ENCODE measurements at regions not wholly inside any gene's neighbourhood (a gene's known extent, or its start where the extent isn't known, plus 50 kb on each side); places are given as distances from the start of the nearest gene placed in this dataset.

DNA sequence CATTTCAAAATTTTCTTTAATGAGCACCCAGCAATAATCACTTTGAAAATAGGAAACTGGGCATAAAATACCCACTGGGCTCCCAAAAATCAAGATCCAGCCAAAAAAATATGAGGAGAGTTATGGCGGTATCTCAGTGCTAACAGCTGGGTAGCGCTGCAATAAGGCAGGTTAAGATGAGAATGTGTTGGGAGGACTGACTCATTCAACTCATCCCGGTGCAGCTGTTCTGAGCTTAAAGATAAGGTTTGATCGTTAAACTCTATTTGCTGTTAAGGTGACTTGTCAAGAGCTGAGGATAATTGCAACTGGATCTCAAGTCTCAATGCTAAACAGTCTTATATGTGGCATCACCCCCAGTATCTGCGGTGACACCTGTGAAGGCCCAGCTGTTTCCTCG, 507.7 kb downstream of the EPM2A start:
- no peak for DNase-seq (ENCODE audit: low spot score)

DNA sequence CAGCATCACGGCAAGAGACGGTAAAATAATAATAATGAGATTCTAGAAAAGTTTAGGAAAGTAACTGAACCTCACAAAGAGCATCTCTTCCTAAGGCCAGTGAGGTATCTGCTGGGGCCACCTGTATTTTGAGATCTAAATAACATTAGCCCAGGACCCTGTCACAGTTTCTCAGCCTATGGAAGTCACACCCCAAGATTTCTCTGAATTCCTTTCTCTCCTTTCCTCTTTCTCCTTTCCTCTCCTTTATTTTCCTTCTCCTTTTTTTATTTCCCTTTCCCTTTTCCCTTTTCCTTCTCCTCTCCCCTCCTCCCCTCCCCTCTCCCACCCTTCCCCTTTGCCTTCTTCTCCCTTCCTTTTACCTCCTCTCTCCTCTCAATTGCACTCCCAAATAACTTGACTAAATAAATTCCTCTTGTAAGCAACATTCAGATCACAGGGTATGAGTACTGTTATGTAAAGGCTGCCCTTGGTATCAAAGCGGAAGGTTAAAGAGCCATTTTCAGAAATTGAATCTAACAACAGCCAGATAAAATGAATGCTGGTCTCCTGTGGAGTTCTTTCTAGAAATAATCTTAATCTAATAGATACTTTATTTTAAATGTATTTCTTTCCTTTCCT, 506.2 kb downstream of the EPM2A start:
- DNase-seq (ENCODE audit: low spot score), result no peak

DNA sequence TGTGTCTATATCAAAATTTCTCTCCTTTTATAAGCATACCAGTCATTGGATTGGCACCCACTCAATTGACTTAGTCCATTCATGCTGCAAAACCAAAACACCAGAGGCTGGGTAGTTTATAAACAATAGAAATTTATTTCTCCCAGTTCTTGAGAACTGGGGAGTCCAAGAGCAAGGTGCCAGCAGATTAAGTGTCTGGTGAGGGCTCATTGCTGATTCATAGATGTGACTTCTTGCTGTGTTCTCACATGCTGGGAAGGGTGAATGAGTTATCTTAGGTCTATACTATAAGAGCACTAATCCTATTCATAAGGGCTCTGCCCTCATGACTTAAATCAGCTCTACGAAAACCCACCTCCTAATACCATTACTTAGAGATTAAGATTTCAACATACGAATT, 501.4 kb downstream of the EPM2A start:
- peak; percentile 24 for DNase-seq (ENCODE audit: low spot score)

DNA sequence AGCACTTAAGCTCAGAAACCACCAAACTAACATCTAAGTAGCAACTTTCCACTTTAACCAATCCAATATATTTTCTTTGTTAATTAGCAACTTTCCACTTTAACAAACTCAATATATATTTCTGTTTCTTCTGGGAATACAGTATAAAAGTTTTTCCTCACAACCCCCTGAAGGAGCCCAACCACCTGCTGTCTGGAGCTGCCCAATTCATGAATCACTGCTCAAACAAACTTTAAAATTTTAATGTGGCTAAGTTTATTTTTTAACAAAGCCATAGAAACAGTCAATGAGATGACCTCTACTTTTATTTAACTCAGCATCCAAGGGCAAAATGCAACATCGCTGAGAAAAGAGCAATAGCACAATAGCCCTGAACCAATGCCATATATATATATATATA, 500.1 kb downstream of the EPM2A start:
- DNase-seq (ENCODE audit: low spot score), result no peak

DNA sequence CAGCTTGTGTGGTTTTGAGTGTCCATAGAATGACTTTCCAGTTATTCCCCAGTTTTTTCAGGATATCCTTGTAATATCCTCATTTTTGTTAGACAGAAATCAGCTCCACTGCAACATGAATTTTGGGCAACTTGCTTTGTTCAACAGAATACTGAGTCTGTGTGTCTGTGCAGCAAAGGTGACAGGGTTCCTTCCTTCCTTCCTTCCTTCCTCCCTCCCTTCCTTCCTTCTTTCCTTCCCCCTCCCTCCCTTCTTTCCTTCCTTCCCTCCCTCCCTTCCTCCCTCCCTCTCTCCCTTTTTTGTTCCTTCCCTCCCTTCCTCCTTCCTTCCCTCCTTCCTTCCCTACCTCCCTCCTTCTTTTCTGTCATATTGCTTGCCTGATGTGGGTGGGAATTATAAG, 496.5 kb downstream of the EPM2A start:
- DNase-seq (ENCODE audit: low spot score), result no peak

DNA sequence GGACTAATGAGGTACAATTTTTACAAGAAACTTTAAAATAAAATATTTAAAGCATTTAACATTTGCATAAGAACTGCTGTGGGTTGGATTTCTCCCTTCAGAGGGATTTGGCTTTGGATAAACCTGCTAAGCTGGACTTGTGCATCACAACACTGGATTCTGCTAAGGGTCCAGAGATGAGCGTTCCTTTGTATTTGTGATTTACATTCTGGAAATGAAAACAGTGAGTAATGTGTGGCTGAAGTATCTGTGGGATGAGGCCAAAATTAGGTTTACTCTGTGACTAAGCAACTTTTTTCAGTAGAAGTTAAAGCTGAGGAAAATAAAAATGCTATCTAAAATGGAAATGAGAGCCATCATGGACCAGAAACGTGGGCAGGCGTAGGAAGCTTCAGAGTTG, 494.3 kb downstream of the EPM2A start:
- DNase-seq (ENCODE audit: low spot score), result peak; percentile 18

DNA sequence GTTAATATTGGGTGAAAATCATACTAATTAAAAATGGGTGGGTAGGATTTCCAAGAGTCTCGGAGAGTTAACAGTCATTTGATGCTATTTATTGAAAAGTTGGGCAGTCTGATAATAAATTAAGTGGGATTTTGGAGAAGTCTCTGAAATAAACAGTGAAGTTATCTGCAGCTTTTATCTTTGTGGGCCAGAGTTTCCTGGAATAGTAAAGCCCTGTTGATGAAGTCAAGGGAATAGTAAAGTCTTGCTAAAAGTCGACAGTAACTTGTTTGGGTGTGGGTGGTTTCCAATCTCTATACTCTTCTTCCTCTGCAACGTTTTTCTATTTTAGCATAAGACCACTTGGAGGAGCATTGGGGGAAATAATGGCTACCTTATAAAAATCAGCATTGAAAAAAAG, 493.6 kb downstream of the EPM2A start:
- DNase-seq (ENCODE audit: low spot score), result peak; percentile 52

DNA sequence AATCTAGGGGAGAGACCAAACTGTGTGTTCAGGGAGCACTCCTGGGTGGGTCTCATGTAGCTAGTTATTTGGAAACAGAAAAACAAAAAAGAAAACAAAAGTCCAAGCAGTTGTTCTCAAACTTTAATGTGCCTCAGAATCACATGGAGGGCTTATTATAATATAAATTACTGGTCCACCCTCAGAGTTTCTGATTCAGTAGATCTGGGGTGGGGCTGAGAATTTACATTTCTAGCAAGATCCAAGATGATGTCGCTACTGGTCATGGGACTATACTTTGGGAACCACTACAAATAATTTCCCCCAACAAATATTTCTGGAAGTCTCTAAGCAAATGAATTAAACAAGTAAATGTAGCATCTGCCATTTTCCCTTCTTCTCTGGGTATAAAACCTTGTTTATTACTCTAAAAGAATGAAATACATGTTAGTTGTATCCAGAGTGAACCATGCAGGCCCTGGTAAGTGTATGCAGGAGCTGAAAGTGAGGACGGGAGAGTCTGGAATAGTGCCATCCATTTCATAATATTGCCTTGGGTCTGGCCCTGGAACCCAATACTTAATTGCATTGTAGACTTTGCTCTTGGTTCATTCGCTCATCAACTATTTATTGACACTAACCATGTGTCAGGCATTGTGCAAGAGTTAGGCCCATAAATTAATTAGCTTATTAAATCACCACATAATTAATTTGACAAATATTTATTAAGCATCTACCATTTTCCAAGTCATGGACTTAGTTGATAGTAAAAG, 490.8 kb downstream of the EPM2A start:
- DNase-seq (ENCODE audit: low spot score), result no peak

DNA sequence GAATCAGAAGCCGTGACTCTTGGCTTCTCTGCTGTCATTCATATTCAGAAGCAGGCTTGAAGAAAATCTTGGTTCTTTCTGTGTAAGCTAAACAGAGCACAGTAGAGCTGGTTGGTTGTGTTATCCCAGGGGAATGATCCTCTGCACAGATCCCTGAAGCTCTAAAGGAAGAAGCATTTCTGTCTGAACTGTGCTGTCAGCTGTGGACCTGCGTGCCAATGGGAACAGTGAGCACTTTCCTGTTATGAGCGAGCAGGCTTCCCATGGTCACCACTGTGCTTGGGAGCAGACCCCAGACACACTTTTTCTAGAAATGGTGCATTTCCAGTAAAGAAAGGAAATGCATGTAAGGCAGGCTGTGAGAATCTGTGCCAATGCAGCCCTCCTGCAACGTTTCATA, 490.2 kb downstream of the EPM2A start:
- DNase-seq (ENCODE audit: low spot score), result peak; percentile 74

DNA sequence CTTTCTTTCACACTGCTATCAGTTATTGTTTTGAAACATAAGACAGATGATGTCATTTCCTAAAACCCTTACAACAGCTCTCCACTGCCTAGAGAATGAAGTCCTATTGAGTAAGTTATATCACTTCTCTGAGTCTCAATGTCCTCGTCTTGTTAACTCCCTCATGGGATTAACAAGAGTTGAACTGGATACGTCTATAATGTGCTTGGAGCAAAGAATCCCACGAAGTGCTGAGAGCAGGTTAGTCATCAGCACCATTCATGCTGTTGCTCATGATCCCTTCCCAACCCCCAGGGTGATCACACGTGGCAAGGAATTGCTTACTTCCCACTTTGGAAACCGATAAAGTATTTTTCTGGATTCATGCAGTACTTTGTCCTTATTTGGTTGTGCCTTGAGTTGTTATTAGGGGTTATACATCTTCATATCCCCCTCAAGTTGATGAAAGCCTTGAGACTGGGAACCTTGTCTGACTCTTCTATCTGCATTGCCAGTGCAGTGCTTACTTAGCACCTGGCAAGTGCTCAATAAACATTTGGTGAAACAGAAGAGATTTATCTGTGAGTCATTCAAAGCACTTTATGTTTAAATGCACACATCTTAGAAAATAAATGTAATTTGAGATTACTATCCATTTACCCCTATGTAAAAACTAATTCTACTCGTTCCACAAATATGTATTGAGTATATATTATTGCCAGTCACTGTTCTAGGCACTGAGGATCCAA, 487.5 kb downstream of the EPM2A start:
- DNase-seq (ENCODE audit: low spot score), result peak; percentile 15

DNA sequence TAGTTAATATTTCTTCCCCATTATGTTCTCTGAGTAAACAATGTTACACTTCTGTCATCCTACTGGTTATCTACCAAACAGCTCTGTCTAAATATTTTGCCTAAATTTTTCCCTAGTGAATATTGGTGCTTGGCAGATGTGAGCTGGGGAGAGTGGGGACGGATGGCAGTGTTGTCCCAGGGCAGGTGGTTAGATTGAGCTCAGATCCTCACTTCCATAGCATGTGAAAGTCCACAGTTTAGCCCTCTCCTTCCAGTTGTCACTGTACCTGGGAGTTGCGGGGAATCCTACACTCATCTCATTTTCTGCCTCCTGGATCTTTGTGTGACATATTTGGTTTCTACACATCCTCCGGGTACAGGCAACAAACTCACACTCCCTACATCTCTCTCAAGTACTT, 484.9 kb downstream of the EPM2A start:
- DNase-seq (ENCODE audit: low spot score), result no peak

DNA sequence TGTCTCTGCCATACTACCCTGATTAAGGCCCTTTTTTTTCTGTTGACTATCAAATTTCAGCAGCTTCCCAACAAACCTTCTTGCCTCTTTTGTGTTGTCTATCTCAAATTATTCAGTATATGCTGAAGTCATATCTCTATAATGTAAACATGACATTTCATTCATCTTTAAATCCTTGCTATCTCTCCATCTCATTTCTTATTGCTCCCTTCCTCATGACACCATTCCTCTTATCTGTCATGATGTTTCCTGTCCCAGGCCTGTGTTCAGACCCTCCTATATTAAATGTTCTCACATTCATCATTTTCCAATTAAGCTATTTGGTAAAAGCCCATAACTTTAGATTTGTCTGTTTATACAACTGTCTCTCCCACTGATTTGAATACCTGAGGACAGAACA, 482.6 kb downstream of the EPM2A start:
- DNase-seq (ENCODE audit: low spot score), result no peak

DNA sequence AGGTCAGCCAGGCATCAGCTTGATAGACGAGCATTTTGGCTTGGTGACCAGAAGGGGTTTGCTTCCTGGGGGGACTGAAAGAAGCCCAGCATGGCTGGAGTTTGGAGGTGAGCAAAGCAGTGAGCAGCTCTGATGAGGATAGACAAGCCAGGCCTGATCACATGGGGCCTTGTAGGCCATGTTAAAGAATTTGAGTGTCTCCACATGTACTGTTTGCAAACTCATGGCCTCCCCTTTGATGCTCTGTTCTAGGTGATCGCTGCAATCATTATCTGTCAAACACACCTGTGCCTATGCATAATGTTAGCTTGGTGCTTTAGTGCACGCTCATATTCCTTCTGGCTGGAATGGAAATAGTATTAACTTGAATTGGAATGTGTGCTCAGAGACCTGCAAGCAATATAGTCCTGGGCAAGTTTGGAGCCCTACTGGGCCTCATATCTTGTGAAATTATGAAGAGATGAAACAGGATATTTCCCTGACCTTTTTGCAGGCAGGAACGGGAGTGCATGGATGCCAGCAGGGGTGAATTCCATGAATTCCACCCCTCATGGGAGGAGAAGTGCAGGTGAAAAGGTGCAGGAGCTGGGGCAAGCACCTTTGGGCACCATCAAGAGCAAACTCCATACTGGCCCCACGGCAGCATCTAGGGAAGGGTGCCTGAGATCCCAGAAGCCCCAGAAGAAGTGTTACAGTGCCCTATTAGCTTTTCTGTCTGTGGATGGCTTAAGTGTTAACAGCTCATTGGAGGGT, 480.5 kb downstream of the EPM2A start:
- no peak for DNase-seq (ENCODE audit: low spot score)

DNA sequence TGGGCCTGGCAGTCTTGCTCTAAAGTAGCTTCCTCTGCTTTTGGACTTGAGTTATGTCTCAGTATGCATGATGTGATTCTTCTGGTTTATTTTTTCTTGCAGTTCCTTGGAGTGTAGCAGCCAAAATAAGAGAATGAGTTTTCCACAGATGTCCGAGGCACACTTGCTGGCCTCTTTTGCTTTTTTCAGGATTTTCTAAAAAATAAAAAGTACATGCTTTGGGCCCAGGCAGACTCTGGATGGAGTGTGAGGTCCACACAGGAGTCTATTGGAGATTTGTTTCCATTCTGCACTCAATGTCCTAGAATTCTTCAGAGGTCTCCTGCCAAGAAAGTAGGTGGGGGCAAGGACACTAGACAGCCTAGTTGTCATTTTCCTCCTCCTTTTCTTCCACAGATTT, 477.6 kb downstream of the EPM2A start:
- DNase-seq (ENCODE audit: low spot score), result no peak

DNA sequence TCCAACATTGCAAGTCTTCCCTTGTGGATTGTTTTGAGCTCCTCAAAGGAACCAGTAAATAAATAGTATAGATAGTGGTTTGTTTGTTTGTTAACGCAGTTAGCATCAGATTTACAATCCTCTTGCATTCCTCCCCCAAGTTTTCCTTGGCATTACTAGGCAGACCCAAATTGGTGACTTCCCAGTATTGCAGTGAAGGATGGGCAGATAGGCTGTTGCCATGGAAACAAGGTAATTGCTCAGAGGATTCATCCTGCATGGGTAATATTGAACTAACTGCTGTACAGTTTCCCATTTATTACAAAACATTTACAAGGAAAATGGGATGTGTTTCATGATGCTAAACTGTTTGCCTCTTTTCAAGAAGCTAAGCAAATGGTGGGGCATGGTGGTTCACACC, 477.2 kb downstream of the EPM2A start:
- no peak for DNase-seq (ENCODE audit: low spot score)

DNA sequence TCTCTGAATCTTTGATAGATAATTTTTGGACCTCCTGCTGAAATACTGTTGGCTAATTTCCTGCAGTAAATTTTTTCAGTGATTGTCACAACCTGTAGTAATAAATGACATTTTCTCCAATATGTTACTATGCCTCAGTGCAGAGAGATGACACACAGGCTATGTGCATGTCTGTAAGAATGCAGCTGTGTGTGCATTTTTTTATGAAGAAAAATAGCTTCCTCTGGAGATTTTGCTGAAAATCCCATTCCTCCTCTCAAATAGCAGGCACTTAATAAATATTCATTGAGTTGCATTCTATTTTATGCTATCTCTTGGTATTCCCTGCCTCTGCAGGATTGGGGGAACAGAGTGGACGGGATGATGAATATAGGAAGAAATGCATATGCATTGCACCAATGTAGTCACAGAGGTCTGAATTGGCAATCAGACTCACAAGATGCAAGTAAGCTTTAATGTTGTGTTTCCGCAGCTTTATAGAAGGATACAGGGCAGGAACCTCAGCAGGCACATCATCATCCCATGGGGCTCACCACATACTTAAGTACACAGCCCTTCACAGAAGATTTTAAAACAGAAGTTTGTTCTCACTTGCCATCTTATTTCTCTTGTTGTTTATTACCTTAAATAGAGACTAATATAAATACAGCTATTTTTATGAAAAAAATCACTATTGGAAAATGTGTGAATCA, 474.7 kb downstream of the EPM2A start:
- DNase-seq (ENCODE audit: low spot score), result no peak

DNA sequence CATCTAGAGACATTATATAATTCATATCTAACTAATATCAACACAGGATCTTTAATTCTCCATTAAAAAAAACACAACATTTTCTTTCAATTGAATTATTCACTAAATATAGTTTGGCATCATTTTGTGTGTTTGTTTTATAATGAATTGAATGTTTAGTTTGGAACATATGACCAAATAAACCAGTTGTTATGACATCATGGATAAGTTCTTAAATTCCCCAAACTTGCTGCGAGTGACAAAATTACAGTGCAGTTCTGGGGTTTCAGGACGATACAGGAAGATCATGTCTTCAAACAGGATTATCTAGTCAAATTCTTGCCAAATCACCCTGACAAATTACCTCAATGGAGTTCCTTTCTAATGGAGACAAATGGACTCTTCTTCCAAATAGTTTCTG, 473.6 kb downstream of the EPM2A start:
- DNase-seq (ENCODE audit: low spot score), result no peak

DNA sequence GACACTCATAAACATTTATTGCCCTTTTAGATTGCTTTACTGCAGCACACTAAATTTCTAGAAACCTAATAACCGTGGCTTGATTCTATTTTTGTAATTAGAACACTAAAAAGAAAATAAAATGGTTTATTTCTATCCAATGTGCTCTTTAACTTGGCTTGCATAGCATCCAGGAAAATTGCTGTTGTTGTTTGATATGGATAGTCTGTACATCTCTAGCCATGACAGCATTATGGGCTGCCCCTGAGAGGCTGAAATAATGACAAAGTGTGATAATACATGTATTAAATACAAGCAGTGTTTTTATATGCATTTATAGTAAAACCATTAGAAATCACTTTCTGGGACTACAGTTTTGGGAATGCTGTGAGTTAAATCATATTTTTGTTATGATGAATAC, 472.5 kb downstream of the EPM2A start:
- DNase-seq (ENCODE audit: low spot score), result no peak

DNA sequence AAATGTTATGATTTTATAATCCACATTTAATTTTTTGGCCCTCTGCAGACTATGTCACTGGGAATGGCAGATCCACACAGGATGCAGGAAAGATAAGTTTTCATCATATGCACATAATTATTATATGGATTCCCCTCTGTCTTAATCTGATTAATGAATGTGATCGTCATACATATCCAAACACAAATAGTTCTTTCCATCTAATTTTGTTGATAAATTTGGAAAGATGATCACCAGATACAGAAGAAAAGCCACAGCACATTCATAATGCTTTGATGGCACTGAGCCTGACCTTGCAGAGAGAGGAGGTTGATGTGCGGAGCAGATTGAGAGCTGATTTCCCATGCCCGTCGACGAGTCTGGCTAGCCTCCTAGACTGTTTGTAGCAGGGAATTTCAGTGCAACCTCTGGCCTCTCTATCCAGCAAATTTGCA, 471.5 kb downstream of the EPM2A start:
- no peak for DNase-seq (ENCODE audit: low spot score)

DNA sequence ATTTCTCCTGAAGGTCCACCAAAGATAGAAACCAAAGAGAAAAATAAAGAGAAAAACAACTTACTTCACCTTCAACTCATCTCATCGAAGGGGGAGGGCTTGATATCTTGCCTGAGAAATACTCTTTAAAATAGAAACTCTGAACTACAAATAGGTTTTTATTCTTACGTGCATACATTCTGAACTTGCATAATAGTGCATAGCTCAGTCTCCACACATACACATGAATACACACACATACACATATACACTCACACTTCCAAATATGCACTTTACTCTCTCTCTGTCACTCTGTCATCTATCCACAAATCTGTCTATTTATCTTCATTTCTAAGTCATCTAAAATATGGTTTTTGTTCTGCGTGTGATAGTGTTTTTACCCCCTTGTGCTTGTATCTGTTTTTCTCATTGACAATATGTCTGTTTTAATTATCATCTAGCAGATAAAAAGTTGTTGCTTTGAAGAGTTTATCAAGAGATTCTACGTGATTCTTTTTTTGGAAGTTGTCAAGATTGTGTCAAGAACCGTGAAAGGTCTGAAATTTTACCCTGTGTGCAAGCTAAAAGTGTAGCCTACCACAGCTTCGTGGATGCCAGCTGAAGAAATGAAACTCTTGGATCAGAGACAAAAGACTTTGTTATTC, 468.8 kb downstream of the EPM2A start:
- DNase-seq (ENCODE audit: low spot score), result no peak
